AG04450 (cell line): ENCODE measurements at regions not wholly inside any gene's neighbourhood (a gene's known extent, or its start where the extent isn't known, plus 50 kb on each side); places are given as distances from the start of the nearest gene placed in this dataset.

Source experiments
- CTCF ChIA-PET: fragments of 300-600, 350-600 bp; formaldehyde crosslinking; extraction: SDS; loops from one replicate; lab custom pipeline; 2022; ENCODE audit warnings: antibody characterized with exemption, inconsistent platforms; lab: Charles Lee
- POLR2A ChIA-PET: fragments of 350-600 bp; formaldehyde crosslinking; extraction: SDS; loops from one replicate; lab custom pipeline; 2021; ENCODE audit warnings: antibody characterized with exemption, inconsistent platforms; lab: Yijun Ruan, JAX
- DNase-seq: peaks from one replicate; pipeline ENCODE4 v3.0.0-alpha.2; 2011; ENCODE audit warnings: low read depth, low spot score
- H3K27ac ChIP-seq: one replicate; pipeline ENCODE4 v1.5.1; 2012; ENCODE audit warnings: low read depth, low read length, control low read depth
- H3K27me3 ChIP-seq: one replicate; pipeline ENCODE4 v1.6.0; 2012; ENCODE audit warnings: low read length; ENCODE audit not compliant: control insufficient read depth, insufficient read depth
- H3K4me3 ChIP-seq: 2 replicates; pipeline ENCODE4 v1.5.1; 2011; ENCODE audit warnings: mild to moderate bottlenecking, low read depth, low read length, control low read depth
- H3K9me3 ChIP-seq: 2 replicates; pipeline ENCODE4 v1.5.1; 2012; ENCODE audit warnings: low read length; ENCODE audit not compliant: control insufficient read depth, insufficient read depth
- CTCF ChIP-seq: IDR thresholded peaks from 2 replicates; pipeline ENCODE4 v1.5.1; 2011; ENCODE audit warnings: low read depth, low read length, control low read depth, inconsistent platforms

GRCh38 chr13:50448535-50448998, 394.9 kb downstream of the DLEU7 start:
- Histone ChIP-seq H3K9me3 (no peaks in the 10 kb centered on the region), H3K4me3 (no peak overlapping the region), H3K27ac (no peak overlapping the region), H3K27me3 (no peaks in the 10 kb centered on the region)
- ChIA-PET CTCF (interaction anchor here (1.6 kb wide), 1 partner anchor 452 kb away, joined by 3 read pairs; the partner anchor contains the start of gene TRIM13), POLR2A (no interaction called here)
- TF ChIP-seq CTCF = no peak
- no peak for DNase-seq

GRCh38 chr13:50449465-50449864, 394.0 kb downstream of the DLEU7 start:
- DNase-seq = no peak
- Histone ChIP-seq H3K27me3 (no peaks in the 10 kb centered on the region), H3K9me3 (no peaks in the 10 kb centered on the region), H3K27ac (no peak overlapping the region), H3K4me3 (no peak overlapping the region)
- ChIA-PET POLR2A (interaction anchor here (0.6 kb wide), 1 partner anchor 656 kb away, joined by 4 read pairs; no protein-coding TSS in a partner anchor), CTCF (interaction anchor here (0.6 to 1.6 kb wide), 4 partner anchors 41 to 453 kb away, joined by 3 to 6 read pairs (median 4); partner anchors contain the start of gene TRIM13)
- TF ChIP-seq CTCF = no peak

GRCh38 chr13:50450279-50450678, 393.2 kb downstream of the DLEU7 start:
- H3K9me3 ChIP-seq = no peaks in the 10 kb centered on the region
- no peak overlapping the region for H3K27ac ChIP-seq
- no peak overlapping the region for H3K4me3 ChIP-seq
- POLR2A ChIA-PET = no interaction called here
- no peak for TF ChIP-seq CTCF
- CTCF ChIA-PET = interaction anchor here (0.6 to 1.4 kb wide), 4 partner anchors 40 to 365 kb away, joined by 3 to 6 read pairs (median 4); no protein-coding TSS in a partner anchor
- no peak for DNase-seq
- no peaks in the 10 kb centered on the region for H3K27me3 ChIP-seq

GRCh38 chr13:50451609-50452008, 391.9 kb downstream of the DLEU7 start:
- no peak for TF ChIP-seq CTCF
- DNase-seq = no peak
- ChIA-PET POLR2A (no interaction called here), CTCF (no interaction called here)
- no peaks in the 10 kb centered on the region for H3K9me3 ChIP-seq
- no peak overlapping the region for H3K4me3 ChIP-seq
- no peak overlapping the region for H3K27ac ChIP-seq
- no peaks in the 10 kb centered on the region for H3K27me3 ChIP-seq

- DNase-seq = no peak
- Histone ChIP-seq H3K9me3 (no peaks in the 10 kb centered on the region), H3K4me3 (no peak overlapping the region), H3K27me3 (no peaks in the 10 kb centered on the region), H3K27ac (no peak overlapping the region)
- TF ChIP-seq CTCF = no peak
- ChIA-PET POLR2A (no interaction called here), CTCF (no interaction called here)
These were observed 391.5 kb downstream of the DLEU7 start for GRCh38 chr13:50452028-50452427.
